Endothelial cell of umbilical vein (primary cell): ENCODE measurements at regions not wholly inside any gene's neighbourhood (a gene's known extent, or its start where the extent isn't known, plus 50 kb on each side); places are given as distances from the start of the nearest gene placed in this dataset.

Source experiments
- BruUV-seq: library from RNA; stranded (reverse); fragments of 400-500 nt; replicated peaks from 2 replicates; lab custom pipeline; 2021; lab: Mats Ljungman, UMichigan
- CTCF ChIA-PET: fragments of 300-600, 350-600 bp; sonication (Branson Sonifier 250); formaldehyde crosslinking; loops from one replicate; lab custom pipeline; 2021; ENCODE audit warnings: antibody characterized with exemption, inconsistent platforms; lab: Charles Lee
- POLR2A ChIA-PET: fragments of 300-600, 350-600 bp; sonication (Branson Sonifier 250); formaldehyde crosslinking; loops from one replicate; lab custom pipeline; 2021; ENCODE audit warnings: antibody characterized with exemption, inconsistent platforms; lab: Charles Lee
- DNase-seq: peaks from one replicate; pipeline ENCODE4 v3.0.0-alpha.2; 2011; ENCODE audit warnings: low read depth, low spot score
- FAIRE-seq: peaks from 2 replicates; lab custom pipeline; 2011; peaks lifted over from hg19 to GRCh38; lab: Jason Lieb, UNC
- H2AFZ ChIP-seq: 2 replicates; pipeline ENCODE4 v1.6.0; 2012; ENCODE audit warnings: low read depth, low read length, control low read depth, inconsistent platforms
- H3K27ac ChIP-seq: 2 replicates; pipeline ENCODE4 v1.5.1; 2011; ENCODE audit warnings: low read depth, mild to moderate bottlenecking, control low read depth, low read length, moderate library complexity; ENCODE audit not compliant: insufficient read depth
- H3K27me3 ChIP-seq, 2 experiments: 2 replicates each; pipeline versions ENCODE4 v1.6.0 to v1.6.1; 2011; ENCODE audit warnings: low read length in 2 of 2, mixed read lengths in 1 of 2; ENCODE audit not compliant: control insufficient read depth in 2 of 2, insufficient read depth in 2 of 2
- H3K36me3 ChIP-seq, 2 experiments: 2 replicates in 1 of 2; 3 replicates in 1 of 2; pipeline ENCODE4 v1.5.1; 2011; ENCODE audit warnings: low read length in 2 of 2, mild to moderate bottlenecking in 1 of 2, moderate library complexity in 1 of 2; ENCODE audit not compliant: control insufficient read depth in 2 of 2, insufficient read depth in 2 of 2; ENCODE audit errors: extremely low read depth in 1 of 2
- H3K4me1 ChIP-seq: 3 replicates; pipeline ENCODE4 v1.5.1; 2011; ENCODE audit warnings: mild to moderate bottlenecking, low read length; ENCODE audit not compliant: control insufficient read depth, insufficient read depth; ENCODE audit errors: extremely low read depth
- H3K4me2 ChIP-seq: 2 replicates; pipeline ENCODE4 v1.6.1; 2011; ENCODE audit warnings: low read length, control low read depth, mixed read lengths; ENCODE audit not compliant: insufficient read depth
- H3K4me3 ChIP-seq, 3 experiments: fragments of 200-600 bp in 1 of 3; sonication (generic), shearing (Covaris generic) in 1 of 3; replicated peaks in 1 of 3; 2 replicates each; pipeline ENCODE4 v1.5.1; 2011 to 2016; ENCODE audit warnings: control low read depth in 3 of 3, low read length in 3 of 3, mild to moderate bottlenecking in 2 of 3, inconsistent platforms in 1 of 3, low read depth in 1 of 3, moderate library complexity in 1 of 3; ENCODE audit not compliant: insufficient read depth in 1 of 3
- H3K79me2 ChIP-seq: 2 replicates; pipeline ENCODE4 v1.6.0; 2012; ENCODE audit warnings: low read length, inconsistent platforms; ENCODE audit not compliant: control insufficient read depth, insufficient read depth
- H3K9ac ChIP-seq: replicated peaks from 2 replicates; pipeline ENCODE3; 2011; ENCODE audit warnings: low read length, control low read depth; ENCODE audit not compliant: insufficient read depth; ENCODE audit errors: extremely low read depth
- H3K9me1 ChIP-seq: replicated peaks from 3 replicates; pipeline ENCODE4 v1.6.0; 2011; ENCODE audit warnings: mild to moderate bottlenecking, low read length; ENCODE audit not compliant: control insufficient read depth, insufficient read depth; ENCODE audit errors: extremely low read depth
- H3K9me3 ChIP-seq: replicated peaks from 2 replicates; pipeline ENCODE4 v1.5.1; 2012; ENCODE audit warnings: low read length, inconsistent platforms; ENCODE audit not compliant: control insufficient read depth, insufficient read depth
- H4K20me1 ChIP-seq: replicated peaks from 2 replicates; pipeline ENCODE3; 2011; ENCODE audit warnings: mild to moderate bottlenecking, low read length; ENCODE audit not compliant: control insufficient read depth, insufficient read depth; ENCODE audit errors: extremely low read depth
- CTCF ChIP-seq, 2 donors: IDR thresholded peaks; 1 replicate in 1 of 2; 2 replicates in 1 of 2; pipeline ENCODE4 v1.5.1; 2011; ENCODE audit warnings: low read length in 2 of 2, mild to moderate bottlenecking in 2 of 2, moderate library complexity in 2 of 2, control low read depth in 1 of 2, inconsistent platforms in 1 of 2, low read depth in 1 of 2; ENCODE audit not compliant: insufficient read depth in 1 of 2; ENCODE audit errors: extremely low read depth in 1 of 2
- EZH2 ChIP-seq: IDR thresholded peaks from 2 replicates; pipeline ENCODE4 v1.6.1; 2012; ENCODE audit warnings: borderline replicate concordance, low read depth, mild to moderate bottlenecking, moderate library complexity, low read length, inconsistent platforms; ENCODE audit not compliant: severe bottlenecking
- FOS ChIP-seq: IDR thresholded peaks from 2 replicates; pipeline ENCODE4 v1.6.1; 2011; ENCODE audit warnings: mild to moderate bottlenecking, low read length, moderate library complexity, borderline replicate concordance; ENCODE audit not compliant: insufficient read depth
- GATA2 ChIP-seq: IDR thresholded peaks from 2 replicates; pipeline ENCODE4 v1.7.0; 2011; ENCODE audit warnings: low read depth, mild to moderate bottlenecking, moderate library complexity, mixed read lengths, low read length; ENCODE audit not compliant: insufficient read length, insufficient read depth
- JUN ChIP-seq: IDR thresholded peaks from 2 replicates; pipeline ENCODE4 v1.6.1; 2011; ENCODE audit warnings: borderline replicate concordance, low read depth; ENCODE audit not compliant: insufficient read length, insufficient read depth
- MAX ChIP-seq: IDR thresholded peaks from 2 replicates; pipeline ENCODE4 v1.6.1; 2011; ENCODE audit not compliant: insufficient read depth, insufficient read length
- MYC ChIP-seq: IDR thresholded peaks from one replicate; pipeline ENCODE4 v1.6.1; 2011; ENCODE audit warnings: mild to moderate bottlenecking, low read depth, low read length
- POLR2A ChIP-seq: IDR thresholded peaks from 2 replicates; pipeline ENCODE4 v1.6.1; 2012; ENCODE audit warnings: low read depth, mild to moderate bottlenecking, control low read depth, low read length
- POLR2AphosphoS5 ChIP-seq: IDR thresholded peaks from 2 replicates; pipeline ENCODE4 v1.6.1; 2012; ENCODE audit warnings: low read depth, mild to moderate bottlenecking, control low read depth, low read length, moderate library complexity; ENCODE audit not compliant: insufficient read depth
- dilution Hi-C: fragments of 300-500 bp; cut with MboI; formaldehyde crosslinking; loops from one replicate; pipeline ENCODE4 v1.15.0; 2019; ENCODE audit warnings: low sequenced_read_pairs; ENCODE audit not compliant: extremely low pct_ligation_motif_present
- intact Hi-C: fragments of 100-400 bp; cut with micrococcal nuclease; formaldehyde crosslinking; loops from one replicate; pipeline ENCODE4 v1.10.0; 2022

- Histone ChIP-seq H3K36me3 (no peaks in the 10 kb centered on the region), H3K4me3 (no peak overlapping the region), H3K9ac (no peak overlapping the region), H3K27ac (no peak overlapping the region), H3K9me3 (no peaks in the 10 kb centered on the region), H3K79me2 (no peaks in the 10 kb centered on the region), H3K4me1 (no peaks in the 10 kb centered on the region), H2AFZ (no peak overlapping the region), H3K9me1 (no peaks in the 10 kb centered on the region), H4K20me1 (no peaks in the 10 kb centered on the region), H3K27me3 (no peaks in the 10 kb centered on the region), H3K4me2 (no peak overlapping the region)
- ChIA-PET POLR2A (no interaction called here), CTCF (no interaction called here)
- dilution Hi-C loops = no loop called here
- DNase-seq = no peak
- TF ChIP-seq MYC = no peak
- TF ChIP-seq POLR2AphosphoS5 = no peak
- no peak for TF ChIP-seq GATA2
- no peak for TF ChIP-seq EZH2
- no peak for TF ChIP-seq POLR2A
- no peak for TF ChIP-seq JUN
- TF ChIP-seq FOS = no peak
- no peak for TF ChIP-seq MAX
- TF ChIP-seq CTCF (IDR thresholded peaks at IDR 0.05; ENCODE audit: extremely low read depth in 1 of 2, insufficient read depth in 1 of 2, low read depth in 1 of 2, low read length in 2 of 2) = no peak
- intact Hi-C loops = no loop called here
- FAIRE-seq = no peak
- BruUV-seq = no TSS peak
Measured at GRCh38 chr12:113756609-113757008, 209.5 kb downstream of the RBM19 start.
